ENCODE measurements at regions not wholly inside any gene's neighbourhood (a gene's known extent, or its start where the extent isn't known, plus 50 kb on each side); places are given as distances from the start of the nearest gene placed in this dataset.
"Not testable (repeated sequence)": the region's sequence is repeated elsewhere in the genome, so short reads cannot be mapped to it uniquely, and the experiment has no call there.

GRCh38 chr10:123318516-123318915, 164.3 kb downstream of the BUB3 start:
- DNase-seq (ENCODE audit: low spot score): no peak

GRCh38 chr10:123320091-123320490, 165.9 kb downstream of the BUB3 start:
- no peak for DNase-seq (ENCODE audit: low spot score)

GRCh38 chr10:123323884-123324283, 169.7 kb downstream of the BUB3 start:
- DNase-seq (ENCODE audit: low spot score): no peak

GRCh38 chr10:123325663-123326190, 171.5 kb downstream of the BUB3 start:
- DNase-seq (ENCODE audit: low spot score): no peak

GRCh38 chr10:123326674-123327073, 172.5 kb downstream of the BUB3 start:
- no peak for DNase-seq (ENCODE audit: low spot score)

- no peak for DNase-seq (ENCODE audit: low spot score)
These were observed 173.2 kb downstream of the BUB3 start for GRCh38 chr10:123327450-123327849.

- DNase-seq (ENCODE audit: low spot score): no peak
These were observed 173.7 kb downstream of the BUB3 start for GRCh38 chr10:123327896-123328295.

GRCh38 chr10:123331438-123331837, 177.2 kb downstream of the BUB3 start:
- DNase-seq (ENCODE audit: low spot score): peak; percentile 40

GRCh38 chr10:123346581-123346980, 192.4 kb downstream of the BUB3 start:
- no peak for DNase-seq (ENCODE audit: low spot score)

- no peak for DNase-seq (ENCODE audit: low spot score)
These were observed 194.7 kb downstream of the BUB3 start for GRCh38 chr10:123348691-123349572.

- DNase-seq (ENCODE audit: low spot score): no peak
These were observed 197.5 kb downstream of the BUB3 start for GRCh38 chr10:123351715-123352114.

GRCh38 chr10:123354521-123354920, 200.3 kb downstream of the BUB3 start:
- no peak for DNase-seq (ENCODE audit: low spot score)

GRCh38 chr10:123355748-123356481, 201.7 kb downstream of the BUB3 start:
- DNase-seq (ENCODE audit: low spot score): no peak

- DNase-seq (ENCODE audit: low spot score): no peak
These were observed 202.6 kb downstream of the BUB3 start for GRCh38 chr10:123356799-123357198.

- DNase-seq (ENCODE audit: low spot score): no peak
These were observed 203.3 kb downstream of the BUB3 start for GRCh38 chr10:123357421-123357930.

- DNase-seq (ENCODE audit: low spot score): no peak
These were observed 205.3 kb downstream of the BUB3 start for GRCh38 chr10:123359539-123359938.

GRCh38 chr10:123361832-123362231, 207.6 kb downstream of the BUB3 start:
- no peak for DNase-seq (ENCODE audit: low spot score)

- no peak for DNase-seq (ENCODE audit: low spot score)
These were observed 213.0 kb downstream of the BUB3 start for GRCh38 chr10:123367195-123367594.

- not testable (repeated sequence) for DNase-seq (ENCODE audit: low spot score)
These were observed 217.4 kb downstream of the BUB3 start for GRCh38 chr10:123371626-123372025.

GRCh38 chr10:123373591-123373990, 219.4 kb downstream of the BUB3 start:
- no peak for DNase-seq (ENCODE audit: low spot score)

- no peak for DNase-seq (ENCODE audit: low spot score)
These were observed 220.9 kb downstream of the BUB3 start for GRCh38 chr10:123375097-123375496.

GRCh38 chr10:123375738-123376137, 221.5 kb downstream of the BUB3 start:
- no peak for DNase-seq (ENCODE audit: low spot score)

GRCh38 chr10:123377883-123378282, 223.7 kb downstream of the BUB3 start:
- no peak for DNase-seq (ENCODE audit: low spot score)
